ENCODE measurements at regions not wholly inside any gene's neighbourhood (a gene's known extent, or its start where the extent isn't known, plus 50 kb on each side); places are given as distances from the start of the nearest gene placed in this dataset.

DNA sequence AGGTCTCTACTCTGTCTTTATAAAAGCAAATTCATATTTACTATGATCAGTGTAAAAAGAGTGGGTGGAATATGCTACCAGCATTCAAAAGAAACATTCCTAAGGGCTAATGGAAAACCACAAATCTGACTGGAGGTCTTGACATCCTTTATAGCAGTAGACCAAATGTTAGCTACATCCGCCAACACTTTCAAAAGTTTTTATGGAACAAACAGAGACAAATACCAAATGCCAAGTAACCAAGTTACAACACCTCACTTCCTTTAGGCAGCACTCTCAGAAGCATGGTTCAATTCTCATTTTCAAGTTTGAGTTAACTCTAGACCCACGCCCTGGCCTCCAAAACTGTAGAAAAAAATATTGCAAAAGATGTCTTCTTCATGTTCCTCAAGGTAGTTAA lies 78.3 kb upstream of the SETBP1 start:
- H3K4me2 ChIP-seq (ENCODE audit: extremely low read depth, insufficient read depth, low read length): no peak overlapping the region

DNA sequence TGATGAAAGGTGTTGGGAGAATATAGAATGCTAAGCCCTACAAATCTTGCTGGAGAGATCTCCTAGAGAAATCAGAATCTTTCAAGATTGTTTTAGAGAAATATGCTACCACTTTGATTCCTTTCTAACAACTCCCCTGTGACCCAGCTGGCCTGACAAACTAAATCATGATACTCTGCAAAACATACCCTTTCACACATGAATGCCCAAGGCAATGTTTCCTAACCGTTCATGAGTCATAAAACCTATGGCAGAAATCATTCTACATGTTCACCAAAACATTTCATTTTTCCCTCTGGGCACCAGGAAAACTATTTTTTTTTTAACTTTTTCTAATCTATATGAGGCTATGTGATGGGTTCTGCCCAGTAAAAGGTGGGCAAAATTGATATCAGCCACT lies 77.8 kb upstream of the SETBP1 start:
- Histone ChIP-seq H2AFZ (ENCODE audit: low read length) (no peak overlapping the region), H4K20me1 (ENCODE audit: control insufficient read depth, extremely low read depth, insufficient read depth, low read length) (no peaks in the 10 kb centered on the region), H3K27ac (ENCODE audit: insufficient read depth, low read length) (no peak overlapping the region), H3K4me3 (replicated peaks in 1 of 4; ENCODE audit: control extremely low read depth in 1 of 4, insufficient read depth in 1 of 4, low read depth in 3 of 4, low read length in 4 of 4) (no peak overlapping the region), H3K79me2 (ENCODE audit: control insufficient read depth, insufficient read depth, low read length) (no peaks in the 10 kb centered on the region), H3K4me2 (ENCODE audit: extremely low read depth, insufficient read depth, low read length) (no peak overlapping the region), H3K36me3 (ENCODE audit: control insufficient read depth, insufficient read depth, low read length) (no peaks in the 10 kb centered on the region), H3K27me3 (ENCODE audit: control insufficient read depth, insufficient read depth, low read length) (no peaks in the 10 kb centered on the region), H3K9me3 (ENCODE audit: control insufficient read depth, insufficient read depth, low read depth, low read length) (no peaks in the 10 kb centered on the region), H3K9ac (ENCODE audit: insufficient read depth, low read length) (no peak overlapping the region), H3K4me1 (ENCODE audit: control insufficient read depth, extremely low read depth, insufficient read depth, low read length) (peaks cover 5% of the 10 kb centered on the region)
- peak; percentile 37 to 51 for DNase-seq (ENCODE audit: low read depth in 2 of 2)
- no peak for TF ChIP-seq EZH2 (IDR thresholded peaks at IDR 0.05; ENCODE audit: low read length, missing control alignments)
- TF ChIP-seq, protein P1, sequence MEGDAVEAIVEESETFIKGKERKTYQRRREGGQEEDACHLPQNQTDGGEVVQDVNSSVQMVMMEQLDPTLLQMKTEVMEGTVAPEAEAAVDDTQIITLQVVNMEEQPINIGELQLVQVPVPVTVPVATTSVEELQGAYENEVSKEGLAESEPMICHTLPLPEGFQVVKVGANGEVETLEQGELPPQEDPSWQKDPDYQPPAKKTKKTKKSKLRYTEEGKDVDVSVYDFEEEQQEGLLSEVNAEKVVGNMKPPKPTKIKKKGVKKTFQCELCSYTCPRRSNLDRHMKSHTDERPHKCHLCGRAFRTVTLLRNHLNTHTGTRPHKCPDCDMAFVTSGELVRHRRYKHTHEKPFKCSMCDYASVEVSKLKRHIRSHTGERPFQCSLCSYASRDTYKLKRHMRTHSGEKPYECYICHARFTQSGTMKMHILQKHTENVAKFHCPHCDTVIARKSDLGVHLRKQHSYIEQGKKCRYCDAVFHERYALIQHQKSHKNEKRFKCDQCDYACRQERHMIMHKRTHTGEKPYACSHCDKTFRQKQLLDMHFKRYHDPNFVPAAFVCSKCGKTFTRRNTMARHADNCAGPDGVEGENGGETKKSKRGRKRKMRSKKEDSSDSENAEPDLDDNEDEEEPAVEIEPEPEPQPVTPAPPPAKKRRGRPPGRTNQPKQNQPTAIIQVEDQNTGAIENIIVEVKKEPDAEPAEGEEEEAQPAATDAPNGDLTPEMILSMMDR (conservative IDR thresholded peaks at IDR 0.05 in 1 of 2, IDR thresholded peaks at IDR 0.05 in 1 of 2; ENCODE audit: low read depth in 1 of 2, low read length in 2 of 2): no peak

More for the DNA sequence above, 78.3 kb upstream of the SETBP1 start:
- H3K36me3 ChIP-seq (ENCODE audit: control insufficient read depth, insufficient read depth, low read length): no peaks in the 10 kb centered on the region
- no peaks in the 10 kb centered on the region for H4K20me1 ChIP-seq (ENCODE audit: control insufficient read depth, extremely low read depth, insufficient read depth, low read length)
- H3K4me3 ChIP-seq (replicated peaks in 1 of 4; ENCODE audit: control extremely low read depth in 1 of 4, insufficient read depth in 1 of 4, low read depth in 3 of 4, low read length in 4 of 4): no peak overlapping the region
- H2AFZ ChIP-seq (ENCODE audit: low read length): no peak overlapping the region
- H3K9ac ChIP-seq (ENCODE audit: insufficient read depth, low read length): no peak overlapping the region
- peaks cover 7% of the 10 kb centered on the region for H3K4me1 ChIP-seq (ENCODE audit: control insufficient read depth, extremely low read depth, insufficient read depth, low read length)
- no peaks in the 10 kb centered on the region for H3K27me3 ChIP-seq (ENCODE audit: control insufficient read depth, insufficient read depth, low read length)
- H3K9me3 ChIP-seq (ENCODE audit: control insufficient read depth, insufficient read depth, low read depth, low read length): no peaks in the 10 kb centered on the region
- TF ChIP-seq, protein P1 (conservative IDR thresholded peaks at IDR 0.05 in 1 of 2, IDR thresholded peaks at IDR 0.05 in 1 of 2; ENCODE audit: low read depth in 1 of 2, low read length in 2 of 2): no peak
- no peak for TF ChIP-seq EZH2 (IDR thresholded peaks at IDR 0.05; ENCODE audit: low read length, missing control alignments)
- no peak overlapping the region for H3K27ac ChIP-seq (ENCODE audit: insufficient read depth, low read length)
- no peaks in the 10 kb centered on the region for H3K79me2 ChIP-seq (ENCODE audit: control insufficient read depth, insufficient read depth, low read length)
- DNase-seq (ENCODE audit: low read depth in 2 of 2): peak; percentile 86 to 91

DNA sequence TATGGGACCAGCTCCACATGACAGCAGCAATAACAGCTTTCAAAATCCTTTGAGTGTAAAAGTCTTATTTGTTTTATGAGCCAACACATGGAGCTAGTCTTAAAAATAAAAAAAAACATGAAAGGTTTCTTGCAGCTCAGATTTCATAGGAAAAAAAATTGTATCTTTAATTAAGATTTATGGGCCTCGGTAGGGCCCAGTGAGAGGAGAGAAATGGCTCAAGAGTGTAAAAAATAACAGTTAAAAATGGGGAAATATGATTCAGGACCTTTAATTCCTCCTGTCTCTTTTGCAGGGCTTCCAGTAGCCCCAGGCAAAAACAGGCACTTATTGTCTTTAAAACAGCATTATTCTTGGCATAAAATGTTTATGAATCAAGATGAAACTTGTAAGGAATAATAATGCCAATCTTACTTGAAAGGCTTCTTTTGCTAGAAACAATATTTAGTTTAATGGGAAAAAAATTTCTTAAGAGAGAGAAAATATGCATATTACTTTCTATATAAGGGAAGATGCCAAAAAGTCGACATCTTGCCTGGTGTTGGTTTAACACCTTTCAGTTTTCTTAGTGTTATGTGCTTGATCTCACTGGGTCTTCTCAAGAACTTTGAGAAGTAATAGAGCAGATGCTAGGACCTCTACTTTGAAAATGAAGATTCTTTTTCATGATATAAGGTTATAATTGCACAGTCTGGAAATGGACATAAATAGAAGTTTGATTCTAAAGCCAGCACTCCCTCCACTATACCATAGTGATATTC lies 71.3 kb upstream of the SETBP1 start:
- H3K36me3 ChIP-seq (ENCODE audit: control insufficient read depth, insufficient read depth, low read length): no peaks in the 10 kb centered on the region
- no peaks in the 10 kb centered on the region for H3K79me2 ChIP-seq (ENCODE audit: control insufficient read depth, insufficient read depth, low read length)
- no peak overlapping the region for H3K4me3 ChIP-seq (replicated peaks in 1 of 4; ENCODE audit: control extremely low read depth in 1 of 4, insufficient read depth in 1 of 4, low read depth in 3 of 4, low read length in 4 of 4)
- no peaks in the 10 kb centered on the region for H3K4me1 ChIP-seq (ENCODE audit: control insufficient read depth, extremely low read depth, insufficient read depth, low read length)
- H3K9ac ChIP-seq (ENCODE audit: insufficient read depth, low read length): no peak overlapping the region
- no peak for TF ChIP-seq EZH2 (IDR thresholded peaks at IDR 0.05; ENCODE audit: low read length, missing control alignments)
- TF ChIP-seq, protein P1 (conservative IDR thresholded peaks at IDR 0.05 in 1 of 2, IDR thresholded peaks at IDR 0.05 in 1 of 2; ENCODE audit: low read depth in 1 of 2, low read length in 2 of 2): no peak
- H3K27me3 ChIP-seq (ENCODE audit: control insufficient read depth, insufficient read depth, low read length): no peaks in the 10 kb centered on the region
- H2AFZ ChIP-seq (ENCODE audit: low read length): no peak overlapping the region
- no peak for DNase-seq (ENCODE audit: low read depth in 2 of 2)
- no peaks in the 10 kb centered on the region for H4K20me1 ChIP-seq (ENCODE audit: control insufficient read depth, extremely low read depth, insufficient read depth, low read length)
- no peak overlapping the region for H3K4me2 ChIP-seq (ENCODE audit: extremely low read depth, insufficient read depth, low read length)
- no peak overlapping the region for H3K27ac ChIP-seq (ENCODE audit: insufficient read depth, low read length)
- H3K9me3 ChIP-seq (ENCODE audit: control insufficient read depth, insufficient read depth, low read depth, low read length): no peaks in the 10 kb centered on the region
